Endothelial cell of umbilical vein (primary cell): ENCODE measurements at regions not wholly inside any gene's neighbourhood (a gene's known extent, or its start where the extent isn't known, plus 50 kb on each side); places are given as distances from the start of the nearest gene placed in this dataset.

Source experiments
- BruUV-seq: library from RNA; stranded (reverse); fragments of 400-500 nt; replicated peaks from 2 replicates; lab custom pipeline; 2021; lab: Mats Ljungman, UMichigan
- CTCF ChIA-PET: fragments of 300-600, 350-600 bp; sonication (Branson Sonifier 250); formaldehyde crosslinking; loops from one replicate; lab custom pipeline; 2021; ENCODE audit warnings: antibody characterized with exemption, inconsistent platforms; lab: Charles Lee
- POLR2A ChIA-PET: fragments of 300-600, 350-600 bp; sonication (Branson Sonifier 250); formaldehyde crosslinking; loops from one replicate; lab custom pipeline; 2021; ENCODE audit warnings: antibody characterized with exemption, inconsistent platforms; lab: Charles Lee
- DNase-seq: peaks from one replicate; pipeline ENCODE4 v3.0.0-alpha.2; 2011; ENCODE audit warnings: low read depth, low spot score
- FAIRE-seq: peaks from 2 replicates; lab custom pipeline; 2011; peaks lifted over from hg19 to GRCh38; lab: Jason Lieb, UNC
- H2AFZ ChIP-seq: 2 replicates; pipeline ENCODE4 v1.6.0; 2012; ENCODE audit warnings: low read depth, low read length, control low read depth, inconsistent platforms
- H3K27ac ChIP-seq: 2 replicates; pipeline ENCODE4 v1.5.1; 2011; ENCODE audit warnings: low read depth, mild to moderate bottlenecking, control low read depth, low read length, moderate library complexity; ENCODE audit not compliant: insufficient read depth
- H3K27me3 ChIP-seq, 2 experiments: 2 replicates each; pipeline versions ENCODE4 v1.6.0 to v1.6.1; 2011; ENCODE audit warnings: low read length in 2 of 2, mixed read lengths in 1 of 2; ENCODE audit not compliant: control insufficient read depth in 2 of 2, insufficient read depth in 2 of 2
- H3K36me3 ChIP-seq, 2 experiments: 2 replicates in 1 of 2; 3 replicates in 1 of 2; pipeline ENCODE4 v1.5.1; 2011; ENCODE audit warnings: low read length in 2 of 2, mild to moderate bottlenecking in 1 of 2, moderate library complexity in 1 of 2; ENCODE audit not compliant: control insufficient read depth in 2 of 2, insufficient read depth in 2 of 2; ENCODE audit errors: extremely low read depth in 1 of 2
- H3K4me1 ChIP-seq: 3 replicates; pipeline ENCODE4 v1.5.1; 2011; ENCODE audit warnings: mild to moderate bottlenecking, low read length; ENCODE audit not compliant: control insufficient read depth, insufficient read depth; ENCODE audit errors: extremely low read depth
- H3K4me2 ChIP-seq: 2 replicates; pipeline ENCODE4 v1.6.1; 2011; ENCODE audit warnings: low read length, control low read depth, mixed read lengths; ENCODE audit not compliant: insufficient read depth
- H3K4me3 ChIP-seq, 3 experiments: fragments of 200-600 bp in 1 of 3; sonication (generic), shearing (Covaris generic) in 1 of 3; replicated peaks in 1 of 3; 2 replicates each; pipeline ENCODE4 v1.5.1; 2011 to 2016; ENCODE audit warnings: control low read depth in 3 of 3, low read length in 3 of 3, mild to moderate bottlenecking in 2 of 3, inconsistent platforms in 1 of 3, low read depth in 1 of 3, moderate library complexity in 1 of 3; ENCODE audit not compliant: insufficient read depth in 1 of 3
- H3K79me2 ChIP-seq: 2 replicates; pipeline ENCODE4 v1.6.0; 2012; ENCODE audit warnings: low read length, inconsistent platforms; ENCODE audit not compliant: control insufficient read depth, insufficient read depth
- H3K9ac ChIP-seq: replicated peaks from 2 replicates; pipeline ENCODE3; 2011; ENCODE audit warnings: low read length, control low read depth; ENCODE audit not compliant: insufficient read depth; ENCODE audit errors: extremely low read depth
- H3K9me1 ChIP-seq: replicated peaks from 3 replicates; pipeline ENCODE4 v1.6.0; 2011; ENCODE audit warnings: mild to moderate bottlenecking, low read length; ENCODE audit not compliant: control insufficient read depth, insufficient read depth; ENCODE audit errors: extremely low read depth
- H3K9me3 ChIP-seq: replicated peaks from 2 replicates; pipeline ENCODE4 v1.5.1; 2012; ENCODE audit warnings: low read length, inconsistent platforms; ENCODE audit not compliant: control insufficient read depth, insufficient read depth
- H4K20me1 ChIP-seq: replicated peaks from 2 replicates; pipeline ENCODE3; 2011; ENCODE audit warnings: mild to moderate bottlenecking, low read length; ENCODE audit not compliant: control insufficient read depth, insufficient read depth; ENCODE audit errors: extremely low read depth
- EZH2 ChIP-seq: IDR thresholded peaks from 2 replicates; pipeline ENCODE4 v1.6.1; 2012; ENCODE audit warnings: borderline replicate concordance, low read depth, mild to moderate bottlenecking, moderate library complexity, low read length, inconsistent platforms; ENCODE audit not compliant: severe bottlenecking
- FOS ChIP-seq: IDR thresholded peaks from 2 replicates; pipeline ENCODE4 v1.6.1; 2011; ENCODE audit warnings: mild to moderate bottlenecking, low read length, moderate library complexity, borderline replicate concordance; ENCODE audit not compliant: insufficient read depth
- GATA2 ChIP-seq: IDR thresholded peaks from 2 replicates; pipeline ENCODE4 v1.7.0; 2011; ENCODE audit warnings: low read depth, mild to moderate bottlenecking, moderate library complexity, mixed read lengths, low read length; ENCODE audit not compliant: insufficient read length, insufficient read depth
- JUN ChIP-seq: IDR thresholded peaks from 2 replicates; pipeline ENCODE4 v1.6.1; 2011; ENCODE audit warnings: borderline replicate concordance, low read depth; ENCODE audit not compliant: insufficient read length, insufficient read depth
- MYC ChIP-seq: IDR thresholded peaks from one replicate; pipeline ENCODE4 v1.6.1; 2011; ENCODE audit warnings: mild to moderate bottlenecking, low read depth, low read length
- POLR2A ChIP-seq: IDR thresholded peaks from 2 replicates; pipeline ENCODE4 v1.6.1; 2012; ENCODE audit warnings: low read depth, mild to moderate bottlenecking, control low read depth, low read length
- POLR2AphosphoS5 ChIP-seq: IDR thresholded peaks from 2 replicates; pipeline ENCODE4 v1.6.1; 2012; ENCODE audit warnings: low read depth, mild to moderate bottlenecking, control low read depth, low read length, moderate library complexity; ENCODE audit not compliant: insufficient read depth
- dilution Hi-C: fragments of 300-500 bp; cut with MboI; formaldehyde crosslinking; loops from one replicate; pipeline ENCODE4 v1.15.0; 2019; ENCODE audit warnings: low sequenced_read_pairs; ENCODE audit not compliant: extremely low pct_ligation_motif_present
- intact Hi-C: fragments of 100-400 bp; cut with micrococcal nuclease; formaldehyde crosslinking; loops from one replicate; pipeline ENCODE4 v1.10.0; 2022
- TF ChIP-seq, protein P1 (sequence below), 2 donors: IDR thresholded peaks; 1 replicate in 1 of 2; 2 replicates in 1 of 2; pipeline ENCODE4 v1.5.1; 2011; ENCODE audit warnings: low read length in 2 of 2, mild to moderate bottlenecking in 2 of 2, moderate library complexity in 2 of 2, control low read depth in 1 of 2, inconsistent platforms in 1 of 2, low read depth in 1 of 2; ENCODE audit not compliant: insufficient read depth in 1 of 2; ENCODE audit errors: extremely low read depth in 1 of 2
- TF ChIP-seq, protein P2 (sequence below): IDR thresholded peaks from 2 replicates; pipeline ENCODE4 v1.6.1; 2011; ENCODE audit not compliant: insufficient read depth, insufficient read length

DNA sequence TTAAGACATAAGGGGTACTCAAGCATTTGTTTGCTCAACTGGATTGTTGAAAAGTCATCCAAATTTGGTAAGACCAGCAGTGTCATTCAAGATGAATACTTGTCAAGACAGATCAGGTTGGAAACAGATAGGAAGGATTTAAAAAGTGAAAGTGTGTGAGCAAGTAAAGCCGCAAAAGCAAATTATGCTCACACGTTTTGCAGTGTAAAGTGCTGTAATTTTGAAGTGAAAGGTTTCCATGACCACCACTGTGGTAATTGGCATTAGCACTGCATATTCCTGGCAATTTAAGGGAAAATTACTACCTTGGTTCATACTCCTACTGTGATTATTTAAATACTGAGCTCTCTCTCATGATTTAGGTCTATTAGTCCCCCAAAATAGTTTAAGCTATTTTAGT is 704.1 kb upstream of the CCDC179 start:
- Histone ChIP-seq H3K9me3 (no peaks in the 10 kb centered on the region), H3K27me3 (no peaks in the 10 kb centered on the region), H4K20me1 (no peaks in the 10 kb centered on the region), H3K36me3 (no peaks in the 10 kb centered on the region), H3K9me1 (no peaks in the 10 kb centered on the region), H3K4me1 (peaks cover 1% of the 10 kb centered on the region), H3K9ac (no peak overlapping the region), H3K4me3 (no peak overlapping the region), H2AFZ (no peak overlapping the region), H3K79me2 (no peaks in the 10 kb centered on the region), H3K27ac (no peak overlapping the region), H3K4me2 (no peak overlapping the region)
- intact Hi-C loops (no loop called here), dilution Hi-C loops (no loop called here)
- DNase-seq (no peak), FAIRE-seq (no peak)
- no TSS peak for BruUV-seq
- TF ChIP-seq JUN (no peak), GATA2 (no peak), MYC (no peak), POLR2A (no peak), POLR2AphosphoS5 (no peak), EZH2 (no peak), FOS (no peak)
- TF ChIP-seq, protein P1, sequence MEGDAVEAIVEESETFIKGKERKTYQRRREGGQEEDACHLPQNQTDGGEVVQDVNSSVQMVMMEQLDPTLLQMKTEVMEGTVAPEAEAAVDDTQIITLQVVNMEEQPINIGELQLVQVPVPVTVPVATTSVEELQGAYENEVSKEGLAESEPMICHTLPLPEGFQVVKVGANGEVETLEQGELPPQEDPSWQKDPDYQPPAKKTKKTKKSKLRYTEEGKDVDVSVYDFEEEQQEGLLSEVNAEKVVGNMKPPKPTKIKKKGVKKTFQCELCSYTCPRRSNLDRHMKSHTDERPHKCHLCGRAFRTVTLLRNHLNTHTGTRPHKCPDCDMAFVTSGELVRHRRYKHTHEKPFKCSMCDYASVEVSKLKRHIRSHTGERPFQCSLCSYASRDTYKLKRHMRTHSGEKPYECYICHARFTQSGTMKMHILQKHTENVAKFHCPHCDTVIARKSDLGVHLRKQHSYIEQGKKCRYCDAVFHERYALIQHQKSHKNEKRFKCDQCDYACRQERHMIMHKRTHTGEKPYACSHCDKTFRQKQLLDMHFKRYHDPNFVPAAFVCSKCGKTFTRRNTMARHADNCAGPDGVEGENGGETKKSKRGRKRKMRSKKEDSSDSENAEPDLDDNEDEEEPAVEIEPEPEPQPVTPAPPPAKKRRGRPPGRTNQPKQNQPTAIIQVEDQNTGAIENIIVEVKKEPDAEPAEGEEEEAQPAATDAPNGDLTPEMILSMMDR (IDR thresholded peaks at IDR 0.05; ENCODE audit: extremely low read depth in 1 of 2, insufficient read depth in 1 of 2, low read depth in 1 of 2, low read length in 2 of 2): no peak
- TF ChIP-seq, protein P2, sequence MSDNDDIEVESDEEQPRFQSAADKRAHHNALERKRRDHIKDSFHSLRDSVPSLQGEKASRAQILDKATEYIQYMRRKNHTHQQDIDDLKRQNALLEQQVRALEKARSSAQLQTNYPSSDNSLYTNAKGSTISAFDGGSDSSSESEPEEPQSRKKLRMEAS: no peak
- ChIA-PET CTCF (interaction anchor here (1.4 kb wide), 1 partner anchor 9 kb away, joined by 4 read pairs; no protein-coding TSS in a partner anchor), POLR2A (no interaction called here)
